BJ (cell line): ENCODE measurements at regions not wholly inside any gene's neighbourhood (a gene's known extent, or its start where the extent isn't known, plus 50 kb on each side); places are given as distances from the start of the nearest gene placed in this dataset.

Source experiments
- CTCF ChIA-PET: fragments of 350-600 bp; formaldehyde crosslinking; extraction: SDS; loops from one replicate; lab custom pipeline; 2021; ENCODE audit warnings: antibody characterized with exemption, inconsistent platforms; lab: Yijun Ruan, JAX
- POLR2A ChIA-PET: fragments of 300-600 bp; sonication (Branson Sonifier 250); formaldehyde crosslinking; extraction: SDS; loops from one replicate; lab custom pipeline; 2021; ENCODE audit warnings: antibody characterized with exemption; lab: Charles Lee
- DNase-seq: peaks from one replicate; pipeline ENCODE4 v3.0.0-alpha.2; 2011; ENCODE audit warnings: low read depth
- H3K27me3 ChIP-seq: 2 replicates; pipeline ENCODE4 v1.6.0; 2011; ENCODE audit warnings: low read length; ENCODE audit not compliant: control insufficient read depth, insufficient read depth
- H3K36me3 ChIP-seq: 2 replicates; pipeline ENCODE4 v1.5.1; 2011; ENCODE audit warnings: low read length; ENCODE audit not compliant: control insufficient read depth, insufficient read depth
- H3K4me3 ChIP-seq: 2 replicates; pipeline ENCODE4 v1.5.1; 2011; ENCODE audit warnings: low read depth, mild to moderate bottlenecking, control low read depth, low read length
- CTCF ChIP-seq: IDR thresholded peaks from 2 replicates; pipeline ENCODE4 v1.5.1; 2011; ENCODE audit warnings: low read depth, mild to moderate bottlenecking, control low read depth, inconsistent platforms, low read length, moderate library complexity; ENCODE audit not compliant: insufficient read depth

- no peaks in the 10 kb centered on the region for H3K36me3 ChIP-seq
- no peak for TF ChIP-seq CTCF
- no peaks in the 10 kb centered on the region for H3K27me3 ChIP-seq
- POLR2A ChIA-PET: no interaction called here
- no peak for DNase-seq
- CTCF ChIA-PET: no interaction called here
- H3K4me3 ChIP-seq: no peak overlapping the region
These were observed 775.1 kb upstream of the NRSN1 start for GRCh38 chr6:23350752-23351453.

DNA sequence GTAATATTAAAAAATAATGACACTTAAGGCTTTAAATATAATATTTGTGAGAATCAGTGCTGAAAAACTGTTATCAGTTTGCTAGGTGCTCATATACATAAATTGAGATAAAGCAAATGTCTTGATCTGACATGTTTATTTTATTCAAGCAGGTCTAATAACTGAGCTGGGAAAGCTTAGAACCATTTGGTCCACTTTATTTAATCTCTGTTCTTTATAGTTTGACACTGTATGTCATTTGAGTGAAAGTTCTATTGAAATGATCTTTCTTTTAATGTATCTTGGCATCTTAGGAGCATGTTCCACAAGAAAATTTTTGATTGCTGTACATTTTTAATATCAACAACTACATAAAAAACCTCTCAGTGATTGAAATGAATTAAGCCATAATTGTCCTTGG, 772.0 kb upstream of the NRSN1 start:
- POLR2A ChIA-PET: no interaction called here
- TF ChIP-seq CTCF: no peak
- DNase-seq: no peak
- H3K27me3 ChIP-seq: no peaks in the 10 kb centered on the region
- CTCF ChIA-PET: no interaction called here
- no peak overlapping the region for H3K4me3 ChIP-seq
- no peaks in the 10 kb centered on the region for H3K36me3 ChIP-seq

DNA sequence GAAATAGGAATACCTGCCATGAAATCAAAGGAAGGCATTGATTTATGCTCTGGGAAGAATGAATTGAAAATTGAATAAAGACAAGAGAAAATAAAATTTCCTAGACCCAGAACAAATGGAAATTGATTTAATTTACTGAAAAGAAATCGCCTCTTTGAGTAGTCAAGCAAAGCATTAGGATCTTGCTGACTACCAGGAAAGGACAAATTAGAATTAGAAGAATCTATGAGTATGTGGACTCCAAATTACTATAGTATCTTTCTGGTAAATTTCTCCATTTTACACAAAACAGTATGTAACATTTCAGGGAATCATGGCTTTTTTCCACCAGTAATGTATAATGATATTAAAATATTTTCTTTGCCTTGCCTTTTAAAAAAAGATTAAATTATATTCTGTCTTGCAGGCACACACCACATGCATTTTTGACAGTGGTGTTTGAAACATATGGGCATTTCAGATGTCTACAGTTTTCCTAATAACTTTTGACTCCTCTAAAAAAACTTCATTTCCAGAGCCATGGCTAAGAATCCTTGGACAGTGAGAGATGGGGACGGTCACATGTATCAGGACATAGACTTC, 768.7 kb upstream of the NRSN1 start:
- DNase-seq: no peak
- no peak overlapping the region for H3K4me3 ChIP-seq
- POLR2A ChIA-PET: no interaction called here
- H3K36me3 ChIP-seq: no peaks in the 10 kb centered on the region
- no peak for TF ChIP-seq CTCF
- CTCF ChIA-PET: no interaction called here
- no peaks in the 10 kb centered on the region for H3K27me3 ChIP-seq

DNA sequence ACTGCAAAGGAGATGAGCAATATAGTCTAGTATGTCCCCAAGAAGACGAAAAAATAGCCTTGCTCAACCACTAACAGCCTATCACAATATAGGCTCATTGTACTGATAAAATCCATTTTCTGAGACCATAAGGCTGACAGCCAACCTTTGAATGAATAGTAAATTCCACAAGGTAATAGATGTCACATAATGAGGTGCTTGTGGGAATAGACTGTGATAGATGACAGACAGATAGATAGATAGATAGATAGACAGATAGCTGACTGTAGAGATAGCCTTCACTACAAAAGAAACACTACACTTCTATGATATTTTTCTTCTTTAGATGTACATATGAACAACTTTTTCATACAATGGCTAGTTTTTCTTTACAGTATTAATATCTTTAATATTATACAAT, 760.3 kb upstream of the NRSN1 start:
- ChIA-PET POLR2A (no interaction called here), CTCF (no interaction called here)
- H3K27me3 ChIP-seq: no peaks in the 10 kb centered on the region

GRCh38 chr6:23367311-23367710, 758.7 kb upstream of the NRSN1 start:
- H3K27me3 ChIP-seq: no peaks in the 10 kb centered on the region
- H3K36me3 ChIP-seq: no peaks in the 10 kb centered on the region
- CTCF ChIA-PET: no interaction called here
- no peak for TF ChIP-seq CTCF
- H3K4me3 ChIP-seq: no peak overlapping the region
- no peak for DNase-seq
- POLR2A ChIA-PET: no interaction called here

More for the DNA sequence above, 760.3 kb upstream of the NRSN1 start:
- DNase-seq: no peak
- no peaks in the 10 kb centered on the region for H3K36me3 ChIP-seq
- no peak overlapping the region for H3K4me3 ChIP-seq
- TF ChIP-seq CTCF: no peak
